HG03045 (cell line): ENCODE measurements at regions not wholly inside any gene's neighbourhood (a gene's known extent, or its start where the extent isn't known, plus 50 kb on each side); places are given as distances from the start of the nearest gene placed in this dataset.
"Not testable (repeated sequence)": the region's sequence is repeated elsewhere in the genome, so short reads cannot be mapped to it uniquely, and the experiment has no call there.

Source experiments
- ATAC-seq: cut with Tn5 transposase; IDR thresholded peaks from one replicate; pipeline ENCODE4 v1.9.1; 2021; ENCODE audit warnings: mild to moderate bottlenecking, moderate library complexity; ENCODE audit not compliant: unreplicated experiment

DNA sequence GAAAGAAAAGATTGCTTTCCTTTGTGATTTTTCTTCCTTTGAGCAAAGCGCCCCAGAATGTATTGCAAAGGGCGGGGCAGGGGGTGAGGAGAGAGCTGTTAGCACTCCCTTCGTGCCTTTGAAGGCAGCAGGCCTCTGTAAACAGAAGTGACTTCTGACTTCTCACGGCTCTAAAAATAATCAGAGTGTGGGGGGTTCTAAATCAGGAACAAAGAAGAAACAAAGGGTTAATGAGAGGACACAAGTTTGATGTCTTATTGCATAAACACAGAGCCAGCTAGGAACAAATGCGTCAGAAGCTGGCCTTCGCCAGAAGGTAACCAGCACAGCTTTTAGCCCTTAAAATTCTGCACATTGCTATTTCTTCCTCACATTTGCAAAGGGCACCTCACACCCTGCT, 626.2 kb downstream of the MID1IP1 start:
- ATAC-seq, result no peak

GRCh38 chrX:39427906-39428305, 626.6 kb downstream of the MID1IP1 start:
- ATAC-seq, result no peak

GRCh38 chrX:39430551-39430950, 629.3 kb downstream of the MID1IP1 start:
- ATAC-seq, result no peak

GRCh38 chrX:39431893-39432292, 630.6 kb downstream of the MID1IP1 start:
- no peak for ATAC-seq

GRCh38 chrX:39434671-39435070, 633.4 kb downstream of the MID1IP1 start:
- ATAC-seq, result not testable (repeated sequence)

DNA sequence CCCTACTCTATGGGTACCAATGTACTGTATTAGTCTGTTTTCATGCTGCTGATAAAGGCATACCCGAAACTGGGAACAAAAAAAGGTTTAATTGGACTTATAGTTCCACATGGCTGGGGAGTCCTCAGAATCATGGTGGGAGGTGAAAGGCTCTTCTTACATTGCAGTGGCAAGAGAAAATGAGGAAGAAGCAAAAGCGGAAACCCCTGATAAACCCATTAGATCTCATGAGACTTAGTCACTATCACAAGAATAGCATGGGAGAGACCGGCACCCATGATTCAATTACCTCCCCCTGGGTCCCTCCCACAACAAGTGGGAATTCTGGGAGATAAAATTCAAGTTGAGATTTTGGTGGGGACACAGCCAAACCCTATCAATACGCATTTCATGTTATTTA, 635.3 kb downstream of the MID1IP1 start:
- ATAC-seq, result not testable (repeated sequence)

GRCh38 chrX:39437670-39438441, 636.6 kb downstream of the MID1IP1 start:
- ATAC-seq, result no peak

GRCh38 chrX:39438603-39439602, 637.6 kb downstream of the MID1IP1 start:
- no peak for ATAC-seq

DNA sequence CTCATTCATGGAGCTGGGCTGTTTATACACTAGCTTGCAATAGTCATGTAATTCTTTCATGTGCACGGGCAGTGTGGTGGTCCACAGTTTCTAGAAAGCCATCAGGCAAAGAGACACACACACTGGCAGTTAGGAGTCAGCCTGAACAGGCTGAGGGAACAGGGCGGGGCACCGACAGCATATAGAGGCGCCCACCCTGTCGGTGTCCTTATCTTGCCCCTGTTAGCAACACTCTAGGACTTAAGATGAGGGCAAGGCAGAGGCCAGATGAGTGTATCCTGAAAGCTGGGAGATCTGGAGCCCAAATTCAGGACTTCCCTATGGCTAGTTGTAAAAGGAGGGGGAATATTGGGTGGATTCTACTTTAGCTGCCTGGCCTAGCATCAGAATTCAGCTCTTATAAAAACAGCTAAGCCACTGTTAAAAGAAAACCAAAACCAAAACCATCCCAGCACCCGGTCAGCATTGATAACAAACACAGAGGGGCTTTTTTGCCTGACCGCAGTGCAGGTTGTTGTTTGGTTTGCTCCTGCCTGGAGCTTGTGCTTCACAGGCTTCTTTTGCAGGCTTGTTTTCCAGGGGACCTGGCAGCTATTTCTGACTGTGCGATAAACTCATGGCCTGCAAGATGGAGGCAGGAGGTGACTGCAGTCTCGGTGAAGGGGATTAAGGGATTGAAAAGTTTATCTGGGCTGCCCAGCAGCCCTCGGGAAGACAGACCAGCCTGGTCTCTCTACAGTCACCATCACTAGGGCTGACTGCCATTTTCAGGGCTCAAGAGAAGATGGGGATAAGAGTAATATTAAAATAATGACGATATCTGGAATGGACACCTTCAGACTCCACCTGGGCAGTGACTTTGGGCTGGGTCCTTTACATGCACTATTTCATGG, 638.9 kb downstream of the MID1IP1 start:
- ATAC-seq, result peak; percentile 86

GRCh38 chrX:39440799-39441284, 639.6 kb downstream of the MID1IP1 start:
- peak; percentile 47 for ATAC-seq

DNA sequence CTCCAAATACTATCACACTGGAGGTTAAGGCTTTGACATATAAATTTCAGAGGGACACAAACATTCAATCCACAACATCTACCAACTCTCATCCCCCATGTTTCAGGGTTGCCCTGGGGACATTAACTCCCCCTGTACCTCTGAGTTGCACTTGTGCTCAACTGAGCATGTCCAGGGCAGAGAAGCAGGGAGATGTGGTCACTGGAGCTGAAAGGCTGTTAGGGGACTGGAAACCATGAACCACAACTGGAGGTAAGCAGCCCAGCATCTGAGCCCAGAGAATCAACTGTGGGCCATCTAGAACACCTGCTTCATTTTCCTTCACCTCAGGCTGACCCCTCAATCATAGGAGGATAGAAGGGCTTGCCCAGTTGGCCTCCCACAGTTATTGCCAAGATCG, 641.1 kb downstream of the MID1IP1 start:
- no peak for ATAC-seq

DNA sequence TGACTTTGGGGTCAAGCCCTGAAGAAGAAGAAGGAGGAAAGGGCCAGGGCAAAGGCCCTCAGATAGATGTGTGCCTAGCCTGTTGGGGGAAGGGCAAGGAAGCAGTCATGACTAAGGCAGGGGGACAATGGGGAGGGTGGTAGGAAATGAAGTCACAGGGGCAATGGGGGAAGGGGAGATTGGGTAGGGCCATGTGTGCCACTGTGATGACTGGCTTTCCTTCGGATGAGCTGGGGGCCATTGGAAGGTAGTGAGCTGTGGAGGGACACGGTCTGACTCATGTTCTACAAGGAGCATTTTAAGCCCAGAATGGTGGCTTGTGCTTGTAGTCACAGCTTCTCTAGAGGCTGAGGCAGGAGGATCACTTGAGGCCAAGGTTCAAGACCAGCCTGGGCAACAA, 642.0 kb downstream of the MID1IP1 start:
- ATAC-seq, result no peak

DNA sequence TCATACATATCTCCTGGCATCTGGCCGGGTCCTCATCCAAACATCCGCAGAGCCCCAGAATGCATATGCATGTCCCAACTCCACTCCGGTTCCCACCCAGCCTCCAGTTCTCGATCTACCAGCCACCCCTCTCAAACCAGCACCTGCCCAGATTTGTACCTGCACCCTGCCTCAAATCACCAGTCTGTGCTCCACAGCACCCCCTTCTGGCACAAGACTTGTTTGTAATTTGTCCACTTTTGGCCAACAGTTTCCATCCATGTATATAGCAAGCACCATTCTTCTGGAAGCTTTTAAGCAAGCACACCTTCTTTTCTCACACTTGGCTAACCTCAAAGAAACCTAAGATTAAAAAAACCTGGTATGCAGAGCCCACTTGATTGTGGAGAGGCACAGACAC, 644.1 kb downstream of the MID1IP1 start:
- ATAC-seq, result no peak

DNA sequence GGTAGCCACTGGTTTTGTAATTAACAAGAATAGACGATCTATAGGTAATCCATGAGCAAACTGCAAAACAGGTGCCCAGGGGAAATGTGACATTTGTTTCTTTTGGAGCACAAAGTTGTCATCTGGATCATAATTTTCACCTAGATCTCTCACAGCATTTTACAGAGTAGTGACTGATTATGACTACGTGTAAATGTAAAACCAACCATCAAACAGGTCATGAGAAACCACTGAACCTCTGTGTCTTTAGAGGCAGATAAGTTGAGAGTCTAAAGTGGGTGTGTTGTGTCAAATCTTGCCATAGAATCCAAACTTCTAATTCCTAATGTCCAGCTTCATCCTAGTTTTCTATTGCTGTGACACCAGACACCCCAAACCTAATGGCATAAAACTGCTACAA, 648.1 kb downstream of the MID1IP1 start:
- no peak for ATAC-seq

DNA sequence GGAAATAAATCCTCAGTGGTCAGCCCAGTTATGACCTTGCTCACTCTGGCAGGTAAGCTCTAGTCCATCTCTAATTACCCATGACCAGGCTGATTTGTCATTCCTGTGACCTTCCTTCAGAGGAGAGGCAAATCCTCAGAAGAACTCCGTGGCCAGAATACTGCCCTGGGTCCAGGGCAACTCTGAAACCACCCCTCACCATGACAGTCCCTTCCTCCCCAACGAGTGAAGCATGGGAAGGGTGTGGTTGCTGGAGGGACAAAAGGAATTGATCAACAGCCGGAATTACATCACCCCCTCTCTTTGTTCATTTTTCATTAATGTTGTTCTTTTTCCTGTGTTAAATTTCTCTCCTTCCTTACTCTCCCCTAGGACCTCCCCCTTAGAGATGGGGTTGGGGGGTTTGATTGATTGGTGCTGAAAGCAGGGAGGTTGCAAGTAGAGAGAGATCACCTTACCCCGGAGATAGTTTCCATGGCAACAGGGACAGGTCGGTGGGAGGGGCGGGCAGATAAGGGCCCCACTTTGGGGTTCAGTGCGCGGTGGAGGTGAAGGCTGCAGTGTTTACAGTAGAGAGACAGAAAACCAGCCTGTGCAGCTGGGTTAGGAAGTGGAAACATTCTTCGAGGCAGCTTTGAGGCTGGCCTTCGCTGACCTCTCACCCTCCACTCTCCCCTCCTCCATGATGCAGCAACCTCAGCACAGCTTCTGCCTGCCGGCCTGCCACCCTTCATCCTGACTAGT, 647.4 kb downstream of the BCOR start:
- no peak for ATAC-seq

- no peak for ATAC-seq
Observed at GRCh38 chrX:39451046-39451445, 646.7 kb downstream of the BCOR start.

GRCh38 chrX:39452401-39452800, 645.4 kb downstream of the BCOR start:
- ATAC-seq, result no peak

- no peak for ATAC-seq
Observed at GRCh38 chrX:39453889-39454621, 643.7 kb downstream of the BCOR start.

- no peak for ATAC-seq
Observed at GRCh38 chrX:39456894-39457604, 640.7 kb downstream of the BCOR start.
